ENCODE measurements at regions not wholly inside any gene's neighbourhood (a gene's known extent, or its start where the extent isn't known, plus 50 kb on each side); places are given as distances from the start of the nearest gene placed in this dataset.

GRCh38 chr5:135189024-135189423 is 155.0 kb upstream of the PITX1 start:
- no peak for TF ChIP-seq POLR2AphosphoS5 (IDR thresholded peaks at IDR 0.05; ENCODE audit: insufficient read depth in 1 of 2, low read depth in 1 of 2)
- TF ChIP-seq, protein P1, sequence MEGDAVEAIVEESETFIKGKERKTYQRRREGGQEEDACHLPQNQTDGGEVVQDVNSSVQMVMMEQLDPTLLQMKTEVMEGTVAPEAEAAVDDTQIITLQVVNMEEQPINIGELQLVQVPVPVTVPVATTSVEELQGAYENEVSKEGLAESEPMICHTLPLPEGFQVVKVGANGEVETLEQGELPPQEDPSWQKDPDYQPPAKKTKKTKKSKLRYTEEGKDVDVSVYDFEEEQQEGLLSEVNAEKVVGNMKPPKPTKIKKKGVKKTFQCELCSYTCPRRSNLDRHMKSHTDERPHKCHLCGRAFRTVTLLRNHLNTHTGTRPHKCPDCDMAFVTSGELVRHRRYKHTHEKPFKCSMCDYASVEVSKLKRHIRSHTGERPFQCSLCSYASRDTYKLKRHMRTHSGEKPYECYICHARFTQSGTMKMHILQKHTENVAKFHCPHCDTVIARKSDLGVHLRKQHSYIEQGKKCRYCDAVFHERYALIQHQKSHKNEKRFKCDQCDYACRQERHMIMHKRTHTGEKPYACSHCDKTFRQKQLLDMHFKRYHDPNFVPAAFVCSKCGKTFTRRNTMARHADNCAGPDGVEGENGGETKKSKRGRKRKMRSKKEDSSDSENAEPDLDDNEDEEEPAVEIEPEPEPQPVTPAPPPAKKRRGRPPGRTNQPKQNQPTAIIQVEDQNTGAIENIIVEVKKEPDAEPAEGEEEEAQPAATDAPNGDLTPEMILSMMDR (IDR thresholded peaks at IDR 0.05) = no peak

Measured in vagina (tissue), 2 donors.